GM18867 (cell line): ENCODE measurements at regions not wholly inside any gene's neighbourhood (a gene's known extent, or its start where the extent isn't known, plus 50 kb on each side); places are given as distances from the start of the nearest gene placed in this dataset.

Experiments used
- ATAC-seq: cut with Tn5 transposase; IDR thresholded peaks from one replicate; pipeline ENCODE4 v1.9.1; 2021; ENCODE audit warnings: mild to moderate bottlenecking, moderate library complexity; ENCODE audit not compliant: unreplicated experiment

DNA sequence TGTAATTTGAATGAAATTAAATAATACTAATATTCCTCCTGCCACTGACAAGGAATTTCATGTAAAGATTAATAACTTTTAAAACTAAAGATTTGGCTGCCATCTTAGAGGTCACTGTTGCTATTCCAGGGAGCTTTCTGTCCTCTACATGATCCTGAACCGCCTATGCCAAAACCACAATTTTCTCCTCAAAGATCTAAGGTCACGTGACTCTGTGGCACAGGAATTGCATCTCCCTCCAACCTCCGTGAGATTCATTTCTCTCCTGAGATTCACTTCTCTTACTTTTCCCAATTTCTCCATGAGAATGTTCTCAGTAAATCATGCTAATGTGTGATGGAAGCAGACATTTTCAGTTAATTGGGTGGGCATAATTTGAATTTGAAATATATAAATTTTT, 379.6 kb upstream of the TSHZ2 start:
- ATAC-seq, result no peak

DNA sequence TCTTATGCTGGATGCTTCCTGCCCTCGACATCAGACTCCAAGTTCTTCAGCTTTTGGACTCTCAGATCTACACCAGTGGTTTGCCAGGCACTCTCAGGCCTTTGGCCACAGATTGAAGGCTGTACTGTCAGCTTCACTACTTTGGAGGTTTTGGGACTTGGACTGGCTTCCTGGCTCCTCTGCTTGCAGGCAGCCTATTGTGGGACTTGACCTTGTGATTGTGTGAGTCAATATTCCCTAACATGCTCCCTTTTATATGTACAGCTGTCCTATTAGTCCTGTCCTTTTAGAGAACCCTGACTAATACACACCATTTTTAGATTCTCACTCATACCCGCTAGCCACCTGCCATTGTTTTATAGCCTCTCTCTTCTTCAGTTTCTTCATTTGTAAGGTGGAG, 382.1 kb upstream of the TSHZ2 start:
- no peak for ATAC-seq

DNA sequence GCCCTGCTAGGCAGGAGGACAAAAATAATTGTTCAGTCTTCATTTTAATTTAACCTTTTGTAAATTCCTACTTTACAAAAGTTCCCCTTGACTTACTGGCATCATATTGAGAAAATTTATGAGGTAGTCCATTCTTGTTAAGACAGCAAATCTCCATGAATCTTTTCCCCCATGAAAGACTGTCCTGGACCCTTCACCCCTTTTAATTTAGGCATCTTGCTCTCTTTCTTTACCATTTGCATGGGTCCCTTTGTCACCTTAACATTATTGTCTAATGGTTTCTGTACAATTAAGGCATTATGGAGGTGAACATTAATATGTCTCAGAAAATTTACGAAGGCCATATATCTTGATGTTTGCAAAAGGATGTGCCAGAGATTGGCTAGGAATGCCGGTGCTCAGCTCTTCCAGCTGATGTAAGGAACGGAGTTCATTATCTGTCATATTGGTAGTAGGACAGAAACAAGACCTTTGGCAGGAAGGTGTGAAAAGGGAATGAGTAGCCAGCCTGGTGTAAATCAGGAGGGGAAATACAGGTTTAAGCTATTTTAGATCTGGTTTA, 382.8 kb upstream of the TSHZ2 start:
- ATAC-seq, result no peak

DNA sequence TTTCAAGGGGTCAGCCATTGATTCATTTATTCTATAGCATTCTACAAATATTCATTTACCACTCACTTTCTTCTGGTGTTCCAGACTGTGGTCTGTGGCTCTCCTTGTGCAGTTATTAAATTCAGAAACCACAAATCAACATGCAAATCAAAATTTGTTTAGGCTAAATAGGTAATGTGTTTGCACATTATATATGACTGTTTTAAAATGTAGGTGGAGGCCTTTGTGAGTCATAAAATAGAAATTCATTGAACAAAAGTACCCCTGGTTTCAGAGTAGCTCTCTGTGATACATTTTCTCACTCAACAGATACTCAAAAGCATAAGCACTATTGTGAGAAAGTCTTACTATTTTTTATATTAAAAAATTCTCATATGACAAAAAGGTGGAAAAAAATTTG, 385.5 kb upstream of the TSHZ2 start:
- no peak for ATAC-seq

DNA sequence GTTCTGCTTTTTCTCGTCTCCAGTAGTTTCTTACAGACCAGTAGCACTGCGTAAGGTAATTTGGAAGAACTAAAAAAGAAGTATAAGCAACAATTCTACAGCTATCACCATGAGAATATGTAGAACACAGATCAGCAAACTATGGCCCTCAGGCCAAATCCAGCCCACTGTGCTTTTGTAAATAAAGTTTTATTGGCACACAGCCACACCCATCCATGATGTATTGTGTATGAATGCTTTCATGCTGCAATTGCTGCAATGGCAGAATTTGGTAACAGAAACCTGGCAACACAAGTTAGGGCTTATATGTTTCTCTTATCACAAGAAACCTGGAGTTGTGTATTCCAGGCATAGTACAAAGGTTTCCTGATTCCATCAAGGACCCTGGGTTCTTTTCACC, 386.8 kb upstream of the TSHZ2 start:
- no peak for ATAC-seq

DNA sequence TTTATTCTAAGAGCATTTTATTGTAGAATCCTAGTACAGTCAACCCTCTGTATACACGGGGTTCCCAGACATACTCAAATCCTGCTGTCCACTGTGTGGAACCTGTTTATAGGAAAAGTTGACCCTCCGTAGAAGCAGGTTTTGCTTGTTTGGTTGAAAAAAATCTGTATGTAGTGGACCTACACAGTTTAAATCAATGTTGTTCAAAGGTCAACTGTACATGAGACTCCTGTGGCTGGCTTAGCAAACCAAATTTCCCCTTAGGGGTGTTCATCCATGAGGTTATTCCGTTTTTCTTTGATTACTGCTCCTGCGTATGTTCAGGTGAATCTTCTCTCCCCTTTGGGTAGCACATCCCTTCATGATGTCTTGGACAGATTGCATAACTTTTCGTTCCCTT, 387.0 kb upstream of the ZFP64 start:
- no peak for ATAC-seq

DNA sequence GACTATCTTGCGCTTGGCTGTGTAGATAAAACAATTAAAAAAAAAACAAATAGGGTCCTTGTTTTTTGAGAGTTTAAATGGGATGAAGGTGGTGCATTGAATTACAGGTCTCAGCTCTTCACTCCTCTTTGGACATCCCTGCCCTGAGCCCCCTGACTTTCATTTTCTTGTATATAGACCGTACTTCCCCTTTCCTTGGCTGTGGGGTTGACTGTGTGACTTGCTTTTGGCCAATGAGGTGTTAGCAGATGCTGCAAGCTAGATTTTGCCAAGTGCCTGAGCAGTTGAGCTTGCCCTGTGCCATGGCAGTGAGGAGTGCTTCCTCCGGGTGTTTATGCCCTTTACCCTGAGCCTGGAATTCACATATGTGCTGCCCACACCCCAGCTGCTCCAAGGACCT, 386.1 kb upstream of the ZFP64 start:
- ATAC-seq, result no peak

DNA sequence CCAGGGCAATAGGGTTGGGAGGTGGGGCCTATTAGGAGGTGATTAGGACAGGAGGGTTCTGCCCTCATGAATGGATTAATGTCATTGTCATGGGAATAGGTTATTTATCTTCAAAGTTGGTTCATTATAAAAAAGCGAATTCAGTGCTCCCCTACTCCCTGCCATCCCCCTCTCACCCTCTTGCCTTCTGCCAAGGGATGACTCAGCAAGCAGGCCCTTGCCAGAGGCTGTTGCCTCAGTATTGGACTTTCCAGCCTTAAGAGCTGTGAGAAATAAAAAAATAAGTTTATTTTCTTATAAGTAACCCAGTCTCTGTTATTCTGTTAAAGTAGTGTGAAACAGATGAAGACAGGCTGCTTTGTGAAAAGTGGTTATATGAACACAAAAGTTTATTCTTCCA, 381.1 kb upstream of the ZFP64 start:
- no peak for ATAC-seq

DNA sequence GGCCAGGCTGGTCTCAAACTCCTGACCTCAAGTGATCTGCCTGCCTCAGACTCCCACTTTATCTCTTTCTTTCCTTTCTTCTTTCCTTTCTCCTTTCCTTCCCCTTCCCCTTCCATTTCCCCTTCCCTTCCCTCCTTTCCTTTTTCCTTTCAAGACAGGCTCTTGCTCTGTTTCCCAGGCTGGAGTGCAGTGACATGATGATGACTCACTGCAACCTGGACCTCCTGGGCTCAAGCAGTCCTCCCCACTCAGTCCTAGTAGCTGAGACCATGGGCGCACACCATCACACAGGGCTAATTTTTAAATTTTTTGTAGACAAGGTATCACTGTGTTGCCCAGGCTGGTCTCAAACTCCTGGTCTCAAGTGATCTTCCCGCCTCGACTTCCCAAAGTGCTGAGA, 377.6 kb upstream of the ZFP64 start:
- no peak for ATAC-seq

DNA sequence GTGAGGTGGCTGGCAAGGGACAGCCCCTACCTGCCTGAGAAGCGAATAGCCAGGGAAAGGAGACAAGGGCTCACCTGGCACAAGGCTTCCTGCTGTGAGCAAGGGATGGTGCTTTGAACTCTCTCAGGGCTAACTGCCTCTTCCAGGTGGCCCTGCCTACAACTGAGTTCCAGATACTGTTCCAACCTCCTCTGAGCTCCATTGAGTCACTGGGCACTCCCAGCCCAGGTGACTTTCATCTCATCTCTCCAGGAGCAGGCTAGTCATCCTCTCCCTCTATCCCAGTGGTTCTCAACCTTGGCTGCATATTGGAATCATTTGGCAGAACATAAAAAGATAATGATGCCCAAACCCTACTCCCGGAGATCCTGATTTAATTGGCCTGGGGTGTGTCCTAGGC, 374.0 kb upstream of the ZFP64 start:
- ATAC-seq, result no peak

DNA sequence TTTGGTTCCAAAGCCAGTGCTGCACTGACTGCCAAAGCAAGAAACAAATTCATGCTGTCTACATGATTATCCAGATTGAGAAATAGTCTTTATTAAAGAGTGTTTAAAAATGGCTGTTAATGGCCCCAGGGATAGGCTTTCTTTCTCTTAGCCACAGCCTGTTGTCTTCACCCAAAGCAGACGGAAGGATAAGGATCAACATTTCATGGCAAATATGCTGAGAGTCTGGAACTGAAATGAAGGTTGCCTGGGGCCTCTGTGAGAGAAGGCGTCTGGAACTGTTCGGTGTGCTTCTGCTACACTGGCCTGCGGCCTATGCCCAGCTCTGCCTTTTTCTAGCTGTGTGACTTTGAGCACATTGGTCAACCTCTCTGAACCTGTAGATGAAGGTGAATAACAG, 373.0 kb upstream of the ZFP64 start:
- no peak for ATAC-seq

DNA sequence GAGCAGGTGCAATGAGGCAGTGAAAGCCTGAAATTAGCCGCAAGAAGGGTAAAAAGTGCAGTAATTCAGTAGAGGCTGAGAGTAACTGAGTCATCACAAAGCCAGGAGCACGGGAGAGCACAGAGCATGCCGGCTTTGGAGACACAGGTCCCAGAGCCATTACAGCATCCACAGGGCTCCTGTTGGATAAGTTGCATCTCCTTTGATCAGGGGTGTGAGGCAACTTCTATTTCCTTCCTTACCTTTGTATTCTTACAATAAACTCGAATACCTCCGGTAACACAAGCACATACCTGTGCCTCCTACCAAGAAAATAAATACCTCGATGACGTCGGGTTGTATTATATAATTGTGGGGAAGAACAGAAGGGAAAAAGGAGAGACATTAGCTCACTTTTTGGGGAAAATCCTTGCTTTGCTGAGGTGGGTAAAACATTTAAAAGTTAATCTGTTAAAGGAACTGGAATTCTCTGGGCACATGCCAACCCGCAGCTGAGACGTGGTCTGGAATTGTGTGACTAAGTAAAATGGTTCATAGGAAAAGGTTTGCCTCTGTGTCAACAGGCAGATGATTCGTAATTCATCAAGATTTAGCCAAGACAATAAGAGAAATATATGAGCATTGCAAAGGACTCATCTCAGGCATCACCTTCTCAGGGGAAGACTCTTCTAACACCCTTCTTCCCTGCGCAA, 360.7 kb upstream of the ZFP64 start:
- ATAC-seq, result no peak

DNA sequence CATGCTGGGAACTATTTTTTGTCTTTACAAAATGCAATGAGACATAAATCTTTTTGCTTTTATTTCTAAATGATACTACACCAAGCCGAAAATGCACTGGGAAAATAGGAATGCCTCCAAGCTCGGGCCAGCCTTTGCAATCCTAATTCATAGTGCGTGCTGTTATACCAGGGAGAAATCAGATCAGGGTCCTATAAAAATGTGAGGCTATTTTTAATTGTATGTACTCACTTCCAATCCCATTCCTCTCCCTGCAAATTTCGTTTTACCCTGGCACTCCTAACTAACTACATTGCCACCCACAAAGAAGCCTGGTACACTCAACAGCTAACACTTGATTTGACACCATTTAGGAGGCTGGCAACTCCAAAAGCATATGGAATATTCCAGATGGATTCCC, 350.6 kb upstream of the ZFP64 start:
- no peak for ATAC-seq

DNA sequence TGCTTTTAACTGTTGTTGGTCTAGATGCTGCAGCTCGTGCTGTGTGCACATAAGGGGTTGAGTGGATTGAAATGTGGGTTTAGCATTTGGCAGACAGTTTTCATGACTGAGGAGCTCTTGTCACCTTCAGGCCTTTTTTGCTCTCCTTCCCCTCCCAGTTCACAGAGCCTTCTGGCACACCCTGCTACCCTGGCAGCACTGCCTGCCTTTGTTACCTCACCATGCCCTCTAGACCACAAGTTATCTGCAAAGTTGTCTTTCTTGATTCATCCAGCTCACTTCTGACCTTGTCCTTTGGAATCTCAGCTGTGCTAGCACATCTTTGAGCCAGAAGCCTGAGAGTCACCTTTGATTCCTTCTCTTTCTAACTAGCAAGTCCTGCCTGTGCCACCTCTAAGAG, 348.9 kb upstream of the ZFP64 start:
- ATAC-seq, result no peak

DNA sequence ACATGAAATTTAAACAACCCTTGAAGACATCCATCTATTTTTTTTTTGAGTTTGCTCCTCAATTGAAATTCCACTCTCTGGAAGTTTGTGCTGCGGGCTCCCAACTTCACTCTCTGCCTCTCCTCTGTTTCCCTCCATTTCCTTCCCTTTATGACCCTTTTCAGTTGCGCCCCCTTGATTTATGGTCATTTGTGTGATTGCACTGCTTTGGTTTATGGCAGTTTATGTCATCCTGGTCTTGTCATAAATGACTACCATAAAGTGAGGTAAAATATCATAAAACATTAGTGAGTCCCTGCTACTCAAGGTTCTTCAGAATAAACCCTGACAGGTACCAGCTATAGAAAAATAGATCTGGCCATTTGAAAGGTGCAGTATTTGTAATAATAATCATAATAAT, 348.3 kb upstream of the ZFP64 start:
- ATAC-seq, result no peak

DNA sequence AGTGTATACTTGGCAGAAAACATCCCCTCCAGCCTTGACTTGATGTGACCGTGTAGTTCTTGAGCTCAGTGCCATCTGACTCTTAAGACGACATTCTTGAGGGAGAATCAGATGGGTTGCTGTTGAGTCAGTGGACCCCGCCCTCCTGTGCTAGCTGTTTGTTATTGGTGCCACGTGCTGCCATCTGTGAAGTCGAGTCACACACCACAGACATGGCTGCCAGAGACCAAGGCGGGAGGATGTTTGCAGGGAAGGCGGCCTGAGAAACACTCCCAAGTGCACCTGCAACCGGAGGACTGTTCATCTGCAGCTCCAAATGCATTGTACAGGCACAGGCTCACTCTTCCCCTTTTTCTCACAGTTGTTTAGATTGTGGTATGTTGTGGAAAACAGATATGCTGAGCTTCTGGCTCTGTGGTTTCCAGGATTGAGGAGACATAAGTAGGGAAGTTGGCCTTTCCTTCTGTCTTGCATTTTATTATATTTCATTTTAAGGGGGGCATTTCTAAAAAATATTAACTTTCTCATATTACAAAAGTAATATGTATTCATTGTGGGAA, 345.3 kb upstream of the ZFP64 start:
- ATAC-seq, result no peak

DNA sequence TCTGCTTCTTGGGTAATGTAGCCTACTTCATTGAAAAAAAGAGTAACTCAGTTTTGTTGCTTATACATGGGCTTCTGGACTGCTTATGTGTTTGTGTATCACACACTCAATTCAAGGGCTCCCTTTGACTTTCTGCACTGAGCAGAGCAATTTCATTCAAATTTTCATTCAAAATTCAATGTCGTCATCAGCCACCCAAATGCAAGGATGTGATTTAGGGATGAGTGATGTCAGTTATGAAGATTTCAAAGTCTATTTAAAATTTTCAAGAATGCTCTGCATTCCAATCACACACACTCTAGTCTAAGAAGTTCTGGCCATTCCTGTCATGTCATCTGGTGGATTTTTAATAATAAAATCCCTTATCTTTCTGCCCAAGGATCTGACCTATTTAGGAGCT, 344.5 kb upstream of the ZFP64 start:
- no peak for ATAC-seq

DNA sequence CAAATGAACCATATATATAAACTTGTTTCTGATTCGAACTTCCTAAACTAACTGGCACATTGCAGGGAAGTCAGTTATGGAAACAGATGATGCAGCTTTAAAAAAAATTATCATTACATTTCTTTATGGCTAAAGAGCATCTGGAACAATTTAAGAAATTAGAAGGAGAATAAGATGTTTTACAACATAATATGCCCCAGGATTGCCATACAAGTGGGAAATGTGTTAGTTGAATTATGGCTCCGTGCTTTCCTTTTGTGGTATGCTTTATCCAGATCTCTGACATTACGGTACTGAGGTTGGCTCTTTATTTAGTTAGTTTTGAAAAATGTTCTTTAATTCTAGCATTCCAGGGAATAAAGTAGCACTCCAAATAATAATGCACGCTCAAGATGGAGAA, 343.0 kb upstream of the ZFP64 start:
- ATAC-seq, result no peak

DNA sequence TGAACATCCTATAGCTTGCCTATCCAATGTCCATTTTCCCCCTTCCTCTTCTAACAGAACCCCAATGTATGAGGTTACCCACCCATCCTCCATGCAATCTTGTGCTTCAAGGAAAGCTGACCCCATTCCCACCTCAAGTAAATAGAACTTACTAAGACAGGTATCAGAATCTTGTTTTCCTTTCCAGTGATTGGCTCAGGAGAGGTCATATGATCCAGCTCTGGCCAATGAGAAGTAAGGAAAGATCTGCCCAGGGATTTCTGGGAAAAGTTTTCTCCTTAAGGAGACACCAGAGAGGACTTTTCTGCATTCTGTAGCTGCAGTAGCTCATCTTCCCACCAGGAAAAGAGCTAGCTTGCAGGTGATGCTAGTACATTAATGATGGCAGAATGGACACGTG, 341.8 kb upstream of the ZFP64 start:
- ATAC-seq, result no peak

DNA sequence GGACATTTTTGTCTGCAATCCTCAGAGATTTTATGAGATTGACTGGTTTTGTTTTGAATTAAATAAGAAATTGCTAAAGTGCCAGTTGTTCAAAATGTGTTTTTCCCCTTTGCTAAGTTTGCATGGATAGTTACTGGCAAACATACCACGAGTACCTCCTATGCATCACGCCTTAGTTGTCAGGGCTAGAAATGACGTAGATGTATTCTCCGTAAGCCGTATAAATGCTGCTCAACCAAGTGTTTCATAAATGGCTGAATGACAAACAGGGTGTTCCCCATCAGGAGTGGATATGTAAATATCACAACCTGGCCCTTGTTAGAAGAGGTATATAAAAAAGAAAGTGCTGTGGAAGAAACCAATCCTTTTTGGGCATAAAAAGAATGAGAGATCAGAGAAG, 341.1 kb upstream of the ZFP64 start:
- no peak for ATAC-seq

DNA sequence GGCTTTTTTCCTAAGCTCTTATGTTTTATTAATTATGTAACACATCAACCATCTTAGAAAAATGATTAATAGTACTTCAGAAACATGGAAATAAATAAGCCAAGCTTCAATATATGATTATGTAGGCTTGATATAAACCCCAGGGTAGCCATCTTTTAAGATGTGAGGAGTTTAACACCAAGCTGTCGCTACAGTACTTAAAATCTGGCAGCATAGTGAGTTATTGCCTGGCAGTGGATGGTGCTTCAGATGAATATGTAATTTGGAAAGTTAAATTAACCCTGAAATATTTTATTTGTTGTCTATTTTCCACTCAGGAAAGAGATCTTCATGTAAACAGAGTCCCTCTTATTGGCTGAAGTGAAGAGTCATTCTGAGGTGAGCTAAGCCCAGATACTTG, 339.0 kb upstream of the ZFP64 start:
- ATAC-seq, result no peak

DNA sequence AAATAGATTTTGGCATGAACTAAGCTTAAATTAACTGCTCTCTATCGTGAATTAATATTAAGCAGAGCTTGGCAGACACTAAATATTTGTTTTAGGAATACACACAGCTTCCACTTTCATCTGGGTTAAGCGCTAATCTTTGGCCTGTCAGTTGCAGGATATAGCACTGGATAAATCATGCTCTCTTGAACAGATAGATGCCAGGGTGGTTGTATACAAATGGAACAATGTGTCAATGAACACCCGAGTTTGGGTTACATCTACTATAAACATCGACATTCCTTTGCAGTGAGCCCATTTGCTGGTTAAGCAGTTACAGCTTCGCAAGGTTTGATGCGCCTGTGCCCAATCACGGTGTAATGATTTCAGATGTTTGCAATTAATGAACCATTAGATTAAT, 338.2 kb upstream of the ZFP64 start:
- no peak for ATAC-seq

DNA sequence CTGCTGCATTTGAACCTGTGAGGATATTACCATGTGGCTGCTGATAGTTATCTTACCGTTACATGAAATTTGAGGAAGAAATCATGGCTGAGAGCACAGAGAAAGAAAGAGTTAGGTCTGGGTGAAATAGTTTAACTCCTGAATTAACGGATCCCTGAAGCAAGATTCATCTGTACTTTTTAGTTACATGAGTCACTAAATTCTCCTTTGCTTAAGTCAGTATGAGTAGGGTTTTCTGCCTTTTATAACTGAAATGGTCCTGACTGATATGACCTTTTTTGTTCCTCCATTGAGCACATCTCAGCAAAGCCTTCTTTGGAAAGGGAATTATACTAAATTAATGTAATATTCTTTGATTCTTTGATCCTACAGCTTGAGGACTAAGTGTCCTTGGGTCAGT, 333.3 kb upstream of the ZFP64 start:
- ATAC-seq, result no peak
